Inflammatory macrophage treated with lipopolysaccharide for 1 hour (primary cell): ENCODE measurements at regions not wholly inside any gene's neighbourhood (a gene's known extent, or its start where the extent isn't known, plus 50 kb on each side); places are given as distances from the start of the nearest gene placed in this dataset.

Experiments
- DNase-seq, 2 donors: peaks; one replicate each; pipeline ENCODE4 v3.0.0-alpha.2; 2020 to 2022

DNA sequence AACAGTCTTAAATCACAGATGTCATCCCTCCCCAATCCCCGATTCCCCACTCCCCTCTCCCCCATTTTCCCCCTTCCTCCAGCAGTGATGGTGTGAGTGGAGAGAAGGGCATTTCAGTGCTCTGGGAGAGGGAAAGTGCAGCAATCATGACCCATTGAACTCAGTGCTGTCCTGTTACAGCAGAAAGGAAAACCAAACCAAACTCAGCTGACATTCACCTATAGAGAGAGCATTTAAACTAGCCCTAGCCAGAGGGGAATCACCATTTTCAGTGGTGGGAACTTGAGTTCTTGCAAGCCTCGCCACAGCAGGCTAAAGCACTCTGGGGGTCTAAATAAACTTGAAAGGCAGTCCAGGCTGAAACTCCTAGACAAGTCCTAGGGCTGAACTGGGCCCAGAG lies 129.9 kb upstream of the COL21A1 start:
- DNase-seq, result no peak

DNA sequence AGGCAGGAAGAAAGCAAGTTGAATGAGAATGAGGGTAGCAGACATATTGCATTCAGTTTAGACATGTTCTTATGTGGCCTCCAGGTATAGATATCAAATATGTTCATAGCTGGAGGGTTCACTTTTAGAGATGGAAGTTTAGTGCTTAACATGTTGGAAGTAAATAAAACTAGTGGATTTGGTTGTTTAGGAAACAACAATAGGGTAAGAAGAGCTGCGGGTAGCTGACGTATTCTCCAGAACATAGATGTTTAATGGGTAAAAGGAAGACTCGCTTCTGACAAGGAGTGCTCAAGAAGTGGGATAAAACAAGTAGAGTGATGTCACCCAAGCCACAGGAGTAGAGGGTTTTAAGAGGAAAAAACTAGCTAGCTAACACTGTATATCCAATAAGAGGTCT lies 128.4 kb upstream of the COL21A1 start:
- DNase-seq, result no peak

- no peak for DNase-seq
Measured at GRCh38 chr6:56374841-56375369, 127.5 kb upstream of the COL21A1 start.

DNA sequence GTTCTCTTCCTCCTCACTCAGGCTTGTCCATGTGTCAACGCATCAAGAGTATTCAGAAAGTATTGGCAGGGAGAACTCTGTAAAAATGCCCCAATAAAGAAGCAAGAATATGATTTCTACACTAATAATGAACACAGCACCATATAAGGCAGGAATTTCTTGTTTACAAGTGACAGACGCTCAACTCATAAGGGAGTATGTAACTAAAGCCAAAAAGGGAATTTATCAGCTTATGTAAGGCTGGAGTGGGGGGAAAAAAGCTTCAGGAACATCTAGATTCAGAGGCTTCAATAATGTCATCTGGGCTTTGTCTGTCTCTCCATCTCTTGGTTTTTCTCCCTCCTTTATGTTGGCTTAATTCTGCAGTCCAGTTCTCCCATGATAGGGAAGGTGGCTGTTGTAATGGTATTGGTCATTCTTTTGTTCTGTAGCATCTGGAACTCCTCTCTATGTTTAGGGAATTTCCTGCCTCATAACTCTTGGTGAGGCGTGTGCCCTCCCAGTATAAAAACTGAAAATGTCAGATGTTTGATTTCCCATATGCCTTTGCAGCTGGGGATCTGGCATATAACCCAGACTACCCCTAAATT lies 125.1 kb upstream of the COL21A1 start:
- peak in 1 of 2 donors; percentile 23 for DNase-seq

- peak; percentile 55 to 85 for DNase-seq
Measured at GRCh38 chr6:56370561-56371211, 123.3 kb upstream of the COL21A1 start.

- DNase-seq, result no peak
Measured at GRCh38 chr6:56370127-56370540, 122.8 kb upstream of the COL21A1 start.

GRCh38 chr6:56368491-56368890 lies 121.1 kb upstream of the COL21A1 start:
- DNase-seq, result no peak

- DNase-seq, result no peak
Measured at GRCh38 chr6:56366141-56366852, 118.9 kb upstream of the COL21A1 start.

GRCh38 chr6:56364827-56365339 lies 117.5 kb upstream of the COL21A1 start:
- no peak for DNase-seq

DNA sequence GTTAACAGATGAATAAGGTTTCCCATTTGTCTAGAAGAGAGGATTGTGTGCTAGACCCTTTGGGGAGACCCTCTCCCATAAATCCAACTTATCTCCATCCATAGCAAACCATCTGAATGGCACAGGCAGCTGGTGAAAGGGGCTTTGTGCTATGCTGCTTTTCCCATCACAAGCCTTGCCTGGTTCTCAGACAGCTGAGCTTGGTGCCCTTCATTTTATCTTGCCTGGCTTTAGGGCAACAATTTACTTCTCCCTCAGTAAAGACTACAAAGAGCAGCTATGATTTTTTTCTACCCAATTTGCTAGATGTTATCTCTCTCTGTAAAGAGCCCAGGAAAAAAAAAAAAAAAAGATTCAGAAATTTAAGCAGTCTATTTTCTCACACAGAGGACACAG lies 117.0 kb upstream of the COL21A1 start:
- no peak for DNase-seq

GRCh38 chr6:56363796-56364430 lies 116.5 kb upstream of the COL21A1 start:
- no peak for DNase-seq

GRCh38 chr6:56361812-56362211 lies 114.4 kb upstream of the COL21A1 start:
- no peak for DNase-seq

- DNase-seq, result peak; percentile 53 to 90
Measured at GRCh38 chr6:56359201-56359899, 112.0 kb upstream of the COL21A1 start.

DNA sequence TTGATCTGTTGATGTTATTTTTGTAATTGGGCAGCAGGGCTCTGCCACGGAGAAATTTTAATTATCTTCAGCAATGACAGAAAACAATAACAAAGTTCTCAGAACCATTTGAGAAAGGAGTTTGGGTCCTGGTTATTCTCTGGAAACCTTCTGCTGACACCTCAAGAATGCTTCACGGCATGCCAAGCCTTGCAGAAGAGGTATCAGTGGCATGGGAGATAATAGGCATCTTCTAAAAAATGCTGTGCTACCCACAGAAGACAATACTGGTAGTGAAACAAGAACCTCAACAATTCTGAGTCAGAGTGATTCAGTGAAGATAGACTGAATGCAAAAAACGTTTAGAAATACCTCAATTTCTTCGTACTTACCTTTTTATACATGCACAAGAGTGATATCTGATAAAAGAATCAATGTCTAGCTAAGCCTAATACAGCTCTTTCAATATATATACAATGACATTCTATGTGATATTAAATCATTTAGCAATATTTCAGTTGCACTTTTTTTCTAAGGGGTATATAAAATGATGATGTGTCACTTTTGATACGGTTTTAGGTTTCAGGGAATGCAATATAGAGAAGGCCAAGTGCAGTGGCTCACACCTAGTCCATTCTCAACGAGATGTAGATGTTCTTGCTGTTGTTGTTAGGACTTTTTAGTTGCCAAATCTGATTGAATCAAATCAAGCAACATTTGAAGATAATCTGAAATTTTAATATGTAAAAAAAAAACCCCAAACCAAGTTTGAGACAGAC lies 110.4 kb upstream of the COL21A1 start:
- no peak for DNase-seq

DNA sequence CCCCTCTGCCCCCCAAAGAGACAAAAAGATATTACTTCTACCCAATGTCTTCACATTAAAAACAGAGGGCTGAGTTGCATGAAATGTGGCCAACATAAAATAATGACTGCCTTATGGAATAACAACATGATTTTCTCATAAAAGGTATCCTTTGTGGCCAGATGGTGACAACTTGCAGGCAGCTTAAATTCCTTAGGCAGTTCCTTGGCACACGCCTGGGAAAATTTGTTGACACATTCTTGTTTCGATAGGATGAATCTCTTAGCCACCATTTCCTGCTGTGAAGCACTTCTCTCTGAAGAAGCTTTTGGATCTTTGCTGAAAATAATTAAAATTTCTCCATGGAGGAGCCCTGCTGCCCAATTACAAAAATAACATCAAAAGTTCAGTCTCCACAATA lies 109.0 kb upstream of the COL21A1 start:
- DNase-seq, result no peak

DNA sequence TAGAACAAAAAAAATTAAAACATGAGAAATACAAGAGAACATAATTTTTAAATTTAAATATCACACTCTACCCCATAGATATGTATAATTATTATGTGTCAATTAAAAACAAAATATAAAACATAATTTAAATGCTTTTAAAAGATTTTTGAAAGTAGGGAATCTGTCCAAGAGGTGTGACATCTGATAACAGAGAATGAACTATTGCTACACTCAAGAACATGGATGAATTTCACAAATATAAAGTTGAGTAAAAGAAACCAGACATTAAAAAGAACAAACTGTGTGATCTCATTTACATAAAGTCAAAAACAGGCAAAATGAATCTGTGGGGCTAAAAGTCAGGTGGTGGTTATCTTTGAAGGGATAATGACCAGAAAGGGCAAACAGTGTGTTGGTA lies 106.5 kb upstream of the COL21A1 start:
- no peak for DNase-seq

- no peak for DNase-seq
Measured at GRCh38 chr6:56350628-56351260, 103.4 kb upstream of the COL21A1 start.

GRCh38 chr6:56349194-56349593 lies 101.8 kb upstream of the COL21A1 start:
- no peak for DNase-seq

GRCh38 chr6:56348578-56348977 lies 101.2 kb upstream of the COL21A1 start:
- DNase-seq, result no peak

DNA sequence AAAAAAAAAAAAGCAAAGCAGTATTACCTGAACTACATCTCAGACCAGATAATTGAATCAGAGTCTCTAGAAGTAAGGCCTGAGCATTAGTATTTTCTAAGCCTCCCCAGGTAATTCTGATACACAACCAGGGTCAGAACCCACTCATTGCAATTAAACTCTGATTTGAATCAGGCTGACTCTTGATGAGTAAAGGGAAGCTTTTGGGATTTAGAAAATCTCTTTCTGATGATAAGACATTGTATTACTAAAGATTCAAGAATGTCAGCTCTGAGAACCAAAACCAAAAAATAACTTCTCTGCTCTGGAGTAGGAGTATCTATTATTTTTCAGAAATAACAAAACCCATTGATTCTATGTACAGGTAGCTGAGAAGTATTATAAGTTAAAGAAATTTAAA lies 100.1 kb upstream of the COL21A1 start:
- no peak for DNase-seq

DNA sequence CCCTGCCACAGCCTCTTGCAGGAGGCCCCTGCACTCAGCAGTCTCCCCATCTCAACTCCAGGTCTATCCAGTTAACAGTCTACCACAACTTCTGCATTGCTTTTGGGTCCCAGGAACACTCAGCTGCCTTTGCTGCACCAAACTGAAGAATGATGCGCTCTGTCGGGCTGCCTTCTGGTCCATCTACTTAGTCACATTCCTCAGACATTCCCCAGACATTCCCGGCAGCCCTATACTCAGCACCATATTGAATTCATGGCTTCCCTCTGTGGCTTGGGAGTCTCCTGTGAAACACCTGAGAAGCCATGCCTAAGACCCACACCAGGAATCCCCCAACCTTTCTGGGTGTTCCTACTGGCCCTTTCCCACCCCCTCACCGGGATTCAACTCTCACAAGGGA lies 99.6 kb upstream of the COL21A1 start:
- DNase-seq, result no peak
